ENCODE measurements at regions not wholly inside any gene's neighbourhood (a gene's known extent, or its start where the extent isn't known, plus 50 kb on each side); places are given as distances from the start of the nearest gene placed in this dataset.

GRCh38 chr5:54927097-54927746 lies 58.2 kb downstream of the ESM1 start:
- H3K36me3 ChIP-seq (ENCODE audit: control insufficient read depth, insufficient read depth, low read length) = no peaks in the 10 kb centered on the region
- H3K27ac ChIP-seq (ENCODE audit: insufficient read depth, low read depth, low read length, poor library complexity, severe bottlenecking) = no peak overlapping the region
- WGBS, 2 experiments = 71 to 72% methylated on average over 4 of the region's 4 CpGs
- no peaks in the 10 kb centered on the region for H3K27me3 ChIP-seq (ENCODE audit: control insufficient read depth, insufficient read depth, low read length, poor library complexity, severe bottlenecking)
- H3K4me1 ChIP-seq (ENCODE audit: control insufficient read depth, insufficient read depth, low read length) = no peaks in the 10 kb centered on the region
- H3K9me3 ChIP-seq (ENCODE audit: control insufficient read depth, low read length) = no peaks in the 10 kb centered on the region
- no peak overlapping the region for H3K4me3 ChIP-seq (ENCODE audit: insufficient read depth, low read depth, low read length)

- no peak overlapping the region for H3K4me3 ChIP-seq (ENCODE audit: insufficient read depth, low read depth, low read length)
- no peaks in the 10 kb centered on the region for H3K27me3 ChIP-seq (ENCODE audit: control insufficient read depth, insufficient read depth, low read length, poor library complexity, severe bottlenecking)
- no peaks in the 10 kb centered on the region for H3K4me1 ChIP-seq (ENCODE audit: control insufficient read depth, insufficient read depth, low read length)
- no peak overlapping the region for H3K27ac ChIP-seq (ENCODE audit: insufficient read depth, low read depth, low read length, poor library complexity, severe bottlenecking)
- H3K36me3 ChIP-seq (ENCODE audit: control insufficient read depth, insufficient read depth, low read length) = no peaks in the 10 kb centered on the region
- no peaks in the 10 kb centered on the region for H3K9me3 ChIP-seq (ENCODE audit: control insufficient read depth, low read length)
Measured at GRCh38 chr5:54924487-54924886, 60.9 kb downstream of the ESM1 start.

GRCh38 chr5:54917323-54917722 lies 68.1 kb downstream of the ESM1 start:
- H3K4me3 ChIP-seq (ENCODE audit: insufficient read depth, low read depth, low read length) = no peak overlapping the region
- H3K36me3 ChIP-seq (ENCODE audit: control insufficient read depth, insufficient read depth, low read length) = no peaks in the 10 kb centered on the region
- no peaks in the 10 kb centered on the region for H3K9me3 ChIP-seq (ENCODE audit: control insufficient read depth, low read length)
- H3K27me3 ChIP-seq (ENCODE audit: control insufficient read depth, insufficient read depth, low read length, poor library complexity, severe bottlenecking) = no peaks in the 10 kb centered on the region
- H3K27ac ChIP-seq (ENCODE audit: insufficient read depth, low read depth, low read length, poor library complexity, severe bottlenecking) = no peak overlapping the region
- no peaks in the 10 kb centered on the region for H3K4me1 ChIP-seq (ENCODE audit: control insufficient read depth, insufficient read depth, low read length)

GRCh38 chr5:54915466-54916027 lies 69.8 kb downstream of the ESM1 start:
- Histone ChIP-seq H3K4me1 (ENCODE audit: control insufficient read depth, insufficient read depth, low read length) (no peaks in the 10 kb centered on the region), H3K36me3 (ENCODE audit: control insufficient read depth, insufficient read depth, low read length) (no peaks in the 10 kb centered on the region), H3K9me3 (ENCODE audit: control insufficient read depth, low read length) (no peaks in the 10 kb centered on the region), H3K27ac (ENCODE audit: insufficient read depth, low read depth, low read length, poor library complexity, severe bottlenecking) (no peak overlapping the region), H3K4me3 (ENCODE audit: insufficient read depth, low read depth, low read length) (no peak overlapping the region), H3K27me3 (ENCODE audit: control insufficient read depth, insufficient read depth, low read length, poor library complexity, severe bottlenecking) (no peaks in the 10 kb centered on the region)
- whole genome bisulfite sequencing, 2 experiments = 84 to 88% methylated on average over 2 to 3 of the region's 3 CpGs

GRCh38 chr5:54912021-54912420 lies 73.4 kb downstream of the ESM1 start:
- H3K27me3 ChIP-seq (ENCODE audit: control insufficient read depth, insufficient read depth, low read length, poor library complexity, severe bottlenecking) = no peaks in the 10 kb centered on the region
- H3K4me3 ChIP-seq (ENCODE audit: insufficient read depth, low read depth, low read length) = no peak overlapping the region
- H3K27ac ChIP-seq (ENCODE audit: insufficient read depth, low read depth, low read length, poor library complexity, severe bottlenecking) = no peak overlapping the region
- H3K36me3 ChIP-seq (ENCODE audit: control insufficient read depth, insufficient read depth, low read length) = no peaks in the 10 kb centered on the region
- 82 to 97% methylated on average over 1 of the region's 1 CpG for WGBS, 2 experiments
- no peaks in the 10 kb centered on the region for H3K4me1 ChIP-seq (ENCODE audit: control insufficient read depth, insufficient read depth, low read length)
- no peaks in the 10 kb centered on the region for H3K9me3 ChIP-seq (ENCODE audit: control insufficient read depth, low read length)

GRCh38 chr5:54909911-54910870 lies 75.2 kb downstream of the ESM1 start:
- Histone ChIP-seq H3K4me1 (ENCODE audit: control insufficient read depth, insufficient read depth, low read length) (no peaks in the 10 kb centered on the region), H3K36me3 (ENCODE audit: control insufficient read depth, insufficient read depth, low read length) (no peaks in the 10 kb centered on the region), H3K4me3 (ENCODE audit: insufficient read depth, low read depth, low read length) (no peak overlapping the region), H3K27me3 (ENCODE audit: control insufficient read depth, insufficient read depth, low read length, poor library complexity, severe bottlenecking) (no peaks in the 10 kb centered on the region), H3K9me3 (ENCODE audit: control insufficient read depth, low read length) (no peaks in the 10 kb centered on the region), H3K27ac (ENCODE audit: insufficient read depth, low read depth, low read length, poor library complexity, severe bottlenecking) (no peak overlapping the region)
- WGBS, 2 experiments = 92 to 94% methylated on average over 4 of the region's 4 CpGs

GRCh38 chr5:54908774-54909525 lies 76.4 kb downstream of the ESM1 start:
- Histone ChIP-seq H3K27ac (ENCODE audit: insufficient read depth, low read depth, low read length, poor library complexity, severe bottlenecking) (no peak overlapping the region), H3K9me3 (ENCODE audit: control insufficient read depth, low read length) (no peaks in the 10 kb centered on the region), H3K4me3 (ENCODE audit: insufficient read depth, low read depth, low read length) (no peak overlapping the region), H3K4me1 (ENCODE audit: control insufficient read depth, insufficient read depth, low read length) (no peaks in the 10 kb centered on the region), H3K27me3 (ENCODE audit: control insufficient read depth, insufficient read depth, low read length, poor library complexity, severe bottlenecking) (no peaks in the 10 kb centered on the region), H3K36me3 (ENCODE audit: control insufficient read depth, insufficient read depth, low read length) (no peaks in the 10 kb centered on the region)
- 91 to 94% methylated on average over 2 of the region's 2 CpGs for WGBS, 2 experiments

GRCh38 chr5:54905942-54906537 lies 79.4 kb downstream of the ESM1 start:
- H3K36me3 ChIP-seq (ENCODE audit: control insufficient read depth, insufficient read depth, low read length) = no peaks in the 10 kb centered on the region
- no peaks in the 10 kb centered on the region for H3K27me3 ChIP-seq (ENCODE audit: control insufficient read depth, insufficient read depth, low read length, poor library complexity, severe bottlenecking)
- 0 to 3% methylated on average over 3 of the region's 3 CpGs for WGBS, 2 experiments
- H3K9me3 ChIP-seq (ENCODE audit: control insufficient read depth, low read length) = no peaks in the 10 kb centered on the region
- H3K4me3 ChIP-seq (ENCODE audit: insufficient read depth, low read depth, low read length) = no peak overlapping the region
- no peaks in the 10 kb centered on the region for H3K4me1 ChIP-seq (ENCODE audit: control insufficient read depth, insufficient read depth, low read length)
- H3K27ac ChIP-seq (ENCODE audit: insufficient read depth, low read depth, low read length, poor library complexity, severe bottlenecking) = no peak overlapping the region

- Histone ChIP-seq H3K36me3 (ENCODE audit: control insufficient read depth, insufficient read depth, low read length) (no peaks in the 10 kb centered on the region), H3K27ac (ENCODE audit: insufficient read depth, low read depth, low read length, poor library complexity, severe bottlenecking) (no peak overlapping the region), H3K9me3 (ENCODE audit: control insufficient read depth, low read length) (no peaks in the 10 kb centered on the region), H3K4me3 (ENCODE audit: insufficient read depth, low read depth, low read length) (no peak overlapping the region), H3K4me1 (ENCODE audit: control insufficient read depth, insufficient read depth, low read length) (no peaks in the 10 kb centered on the region), H3K27me3 (ENCODE audit: control insufficient read depth, insufficient read depth, low read length, poor library complexity, severe bottlenecking) (no peaks in the 10 kb centered on the region)
- 91 to 92% methylated on average over 3 of the region's 3 CpGs for WGBS, 2 experiments
Measured at GRCh38 chr5:54905246-54905795, 80.1 kb downstream of the ESM1 start.
